Activated CD8-positive, alpha-beta T cell treated with anti-CD3 and anti-CD28 coated beads for 36 hours (primary cell): ENCODE measurements at regions not wholly inside any gene's neighbourhood (a gene's known extent, or its start where the extent isn't known, plus 50 kb on each side); places are given as distances from the start of the nearest gene placed in this dataset.

Source experiments
- ATAC-seq: fragments of 200-7000 bp; cut with Tn5 transposase; one replicate; pipeline ENCODE4 v1.10.0; 2021; ENCODE audit warnings: mild to moderate bottlenecking, moderate library complexity
- CTCF ChIA-PET: fragments of 350-600 bp; sonication (Branson Sonifier 250); formaldehyde crosslinking; loops from one replicate; lab custom pipeline; 2021; ENCODE audit warnings: antibody characterized with exemption; lab: Charles Lee
- POLR2A ChIA-PET: fragments of 350-600 bp; sonication (Branson Sonifier 250); formaldehyde crosslinking; loops from one replicate; lab custom pipeline; 2021; ENCODE audit warnings: antibody characterized with exemption; lab: Charles Lee
- DNase-seq: peaks from one replicate; pipeline ENCODE4 v3.0.0-alpha.2; 2020
- H3K27ac Mint-ChIP-seq: one replicate; pipeline ENCODE4 v1.8.0; 2021; ENCODE audit warnings: mild to moderate bottlenecking, mixed read lengths
- H3K27me3 Mint-ChIP-seq: one replicate; pipeline ENCODE4 v1.8.0; 2021; ENCODE audit warnings: mixed read lengths
- H3K36me3 Mint-ChIP-seq: one replicate; pipeline ENCODE4 v1.8.0; 2021; ENCODE audit warnings: low read depth, mixed read lengths
- H3K4me1 Mint-ChIP-seq: one replicate; pipeline ENCODE4 v1.8.0; 2021; ENCODE audit warnings: low read depth, mixed read lengths
- H3K4me3 Mint-ChIP-seq: one replicate; pipeline ENCODE4 v1.8.0; 2021; ENCODE audit warnings: mild to moderate bottlenecking, moderate library complexity, mixed read lengths
- H3K9me3 Mint-ChIP-seq: one replicate; pipeline ENCODE4 v1.8.0; 2021; ENCODE audit warnings: mixed read lengths
- CTCF ChIP-seq: fragments of 200-600 bp; IDR thresholded peaks from one replicate; pipeline ENCODE4 v1.8.0; 2022; ENCODE audit warnings: antibody characterized with exemption, mild to moderate bottlenecking
- intact Hi-C: fragments of 100-400 bp; cut with micrococcal nuclease; formaldehyde crosslinking; loops from one replicate; pipeline ENCODE4 v1.10.0; 2022

- no peak for ATAC-seq
Observed at GRCh38 chr1:22351768-22352080, 99.9 kb upstream of the ZBTB40 start.

DNA sequence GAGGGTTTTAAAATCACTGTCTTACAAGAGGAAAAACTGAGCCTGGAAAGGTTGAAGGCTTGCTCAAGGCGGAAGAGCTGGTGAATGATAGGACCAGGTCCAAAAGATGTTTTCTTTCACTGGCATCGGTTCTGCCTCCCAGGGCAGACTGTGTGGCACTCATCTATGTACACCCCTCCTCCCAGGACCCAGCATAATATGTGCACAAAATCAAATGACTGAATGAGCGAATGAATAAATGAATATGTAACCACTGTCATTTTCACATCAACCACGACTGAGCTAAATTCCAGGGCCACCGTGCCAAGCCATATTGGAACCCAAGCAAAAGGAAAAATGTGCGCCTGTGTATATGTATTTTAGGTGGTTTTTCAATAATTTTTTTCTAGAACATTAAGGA is 99.3 kb upstream of the ZBTB40 start:
- Mint-ChIP-seq H3K4me3 (no peak overlapping the region), H3K27ac (no peak overlapping the region), H3K4me1 (peaks cover 8% of the 10 kb centered on the region), H3K27me3 (peaks cover 49% of the 10 kb centered on the region), H3K36me3 (no peaks in the 10 kb centered on the region), H3K9me3 (no peaks in the 10 kb centered on the region)
- ChIA-PET POLR2A (no interaction called here), CTCF (interaction anchor here (0.6 kb wide), 1 partner anchor 13 kb away, joined by 3 read pairs; no protein-coding TSS in a partner anchor)
- TF ChIP-seq CTCF: no peak
- ATAC-seq (no peak), DNase-seq (no peak)
- intact Hi-C loops: no loop called here

More at GRCh38 chr1:22351768-22352080, 99.9 kb upstream of the ZBTB40 start:
- DNase-seq: no peak
- no peak for TF ChIP-seq CTCF
- Mint-ChIP-seq H3K4me3 (no peak overlapping the region), H3K36me3 (no peaks in the 10 kb centered on the region), H3K27me3 (peaks cover 43% of the 10 kb centered on the region), H3K9me3 (no peaks in the 10 kb centered on the region), H3K27ac (no peak overlapping the region), H3K4me1 (peaks cover 8% of the 10 kb centered on the region)
- intact Hi-C loops: no loop called here
- CTCF ChIA-PET: no interaction called here
- POLR2A ChIA-PET: no interaction called here

DNA sequence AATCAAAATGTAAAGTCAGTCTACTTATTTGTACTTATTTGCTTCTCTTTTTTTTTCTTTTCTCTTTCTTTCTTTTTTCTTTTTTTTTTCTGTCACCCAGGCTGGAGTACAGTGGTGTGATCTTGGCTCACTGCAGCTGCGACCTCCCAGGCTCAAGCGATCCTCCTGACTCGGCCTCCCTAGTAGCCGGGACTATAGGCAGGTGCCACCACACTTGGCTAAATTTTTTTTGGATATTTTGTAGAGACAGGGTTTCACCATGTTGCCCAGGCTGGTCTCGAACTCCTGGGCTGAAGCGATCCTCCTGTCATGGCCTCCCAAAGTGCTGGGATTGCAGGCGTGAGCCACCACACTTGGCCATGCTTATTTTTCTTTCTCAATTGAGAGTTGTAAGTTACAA is 98.8 kb upstream of the ZBTB40 start:
- CTCF ChIA-PET: interaction anchor here (0.6 kb wide), 1 partner anchor 14 kb away, joined by 3 read pairs; no protein-coding TSS in a partner anchor
- no peak for TF ChIP-seq CTCF

GRCh38 chr1:22359427-22359826 is 92.2 kb upstream of the ZBTB40 start:
- intact Hi-C loops: no loop called here
- no peak for TF ChIP-seq CTCF
- DNase-seq (no peak), ATAC-seq (no peak)
- ChIA-PET CTCF (interaction anchor here (1.1 kb wide), 1 partner anchor 57 kb away, joined by 4 read pairs; no protein-coding TSS in a partner anchor), POLR2A (no interaction called here)
- Mint-ChIP-seq H3K27me3 (peaks cover 30% of the 10 kb centered on the region), H3K4me1 (no peaks in the 10 kb centered on the region), H3K9me3 (no peaks in the 10 kb centered on the region), H3K4me3 (no peak overlapping the region), H3K36me3 (no peaks in the 10 kb centered on the region), H3K27ac (no peak overlapping the region)

More for the DNA sequence above, 98.8 kb upstream of the ZBTB40 start:
- Mint-ChIP-seq H3K9me3 (no peaks in the 10 kb centered on the region), H3K36me3 (no peaks in the 10 kb centered on the region), H3K27me3 (peaks cover 48% of the 10 kb centered on the region), H3K27ac (no peak overlapping the region), H3K4me1 (peaks cover 8% of the 10 kb centered on the region), H3K4me3 (no peak overlapping the region)
- ATAC-seq: no peak
- intact Hi-C loops: no loop called here
- DNase-seq: no peak
- POLR2A ChIA-PET: interaction anchor here (0.7 kb wide), 1 partner anchor 46 kb away, joined by 3 read pairs; no protein-coding TSS in a partner anchor

DNA sequence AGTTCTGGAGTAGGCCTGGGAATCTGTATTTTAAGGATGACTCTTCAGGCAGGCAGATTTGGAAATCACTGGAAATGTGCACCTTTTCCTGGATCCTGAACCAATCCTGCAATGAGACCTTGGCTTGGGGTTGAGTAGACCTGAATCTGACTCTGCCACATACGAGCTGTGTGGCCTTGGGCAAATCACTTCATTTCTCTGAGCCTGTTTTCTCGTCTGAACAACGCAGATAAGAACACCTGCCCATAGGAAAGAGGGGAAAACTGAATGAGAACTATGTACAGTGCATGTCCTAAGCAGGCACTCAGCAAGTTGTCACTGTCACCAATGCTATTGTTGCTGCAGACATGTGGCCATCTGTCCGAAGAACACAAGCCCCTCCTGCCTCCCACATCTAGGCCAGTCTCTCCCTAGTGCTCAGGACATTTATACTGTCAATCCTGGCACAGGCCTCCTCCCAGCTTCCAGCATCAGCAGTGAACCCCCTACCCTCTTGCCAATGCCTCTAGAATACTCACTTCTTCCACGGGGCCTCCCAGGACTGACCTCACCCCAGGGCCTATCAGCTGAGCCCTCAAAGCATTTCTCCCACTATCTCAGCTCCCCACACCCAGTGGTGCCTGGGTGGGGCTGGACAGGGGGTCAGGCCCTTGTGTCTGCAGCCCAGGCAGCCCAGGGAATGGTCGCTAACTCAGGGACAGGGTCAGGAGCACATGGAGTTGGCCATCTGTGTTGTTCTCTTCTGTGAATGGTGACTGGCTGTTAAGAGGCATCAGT is 88.8 kb upstream of the ZBTB40 start:
- H3K4me3 Mint-ChIP-seq: no peak overlapping the region
- H3K4me1 Mint-ChIP-seq: no peaks in the 10 kb centered on the region
- H3K27me3 Mint-ChIP-seq: peaks cover 27% of the 10 kb centered on the region
- CTCF ChIA-PET: no interaction called here
- no peak for TF ChIP-seq CTCF
- H3K36me3 Mint-ChIP-seq: no peaks in the 10 kb centered on the region
- ATAC-seq (no peak), DNase-seq (no peak)
- H3K9me3 Mint-ChIP-seq: no peaks in the 10 kb centered on the region
- POLR2A ChIA-PET: interaction anchor here (0.6 kb wide), 1 partner anchor 688 kb away, joined by 3 read pairs; no protein-coding TSS in a partner anchor
- no peak overlapping the region for H3K27ac Mint-ChIP-seq
- intact Hi-C loops: no loop called here
